Activated naive CD8-positive, alpha-beta T cell treated with anti-CD3 and anti-CD28 coated beads, Interleukin-2, amount 50 U/mL, for 24 hours (primary cell): ENCODE measurements at regions not wholly inside any gene's neighbourhood (a gene's known extent, or its start where the extent isn't known, plus 50 kb on each side); places are given as distances from the start of the nearest gene placed in this dataset.

Source experiments
- ATAC-seq: fragments of 150-1000 bp; cut with Tn5 transposase; one replicate; pipeline ENCODE4 v1.10.0; 2021
- DNase-seq: peaks from one replicate; pipeline ENCODE4 v3.0.0; 2021
- H3K27ac Mint-ChIP-seq: one replicate; pipeline ENCODE4 v1.8.0; 2021; ENCODE audit warnings: mild to moderate bottlenecking, mixed read lengths
- H3K27me3 Mint-ChIP-seq: one replicate; pipeline ENCODE4 v1.8.0; 2021; ENCODE audit warnings: mixed read lengths
- H3K36me3 Mint-ChIP-seq: one replicate; pipeline ENCODE4 v1.8.0; 2021; ENCODE audit warnings: low read depth, mixed read lengths
- H3K4me1 Mint-ChIP-seq: one replicate; pipeline ENCODE4 v1.8.0; 2021; ENCODE audit warnings: mixed read lengths
- H3K4me3 Mint-ChIP-seq: one replicate; pipeline ENCODE4 v1.8.0; 2021; ENCODE audit warnings: mild to moderate bottlenecking, moderate library complexity, mixed read lengths
- H3K9me3 Mint-ChIP-seq: one replicate; pipeline ENCODE4 v1.8.0; 2021; ENCODE audit warnings: mixed read lengths

DNA sequence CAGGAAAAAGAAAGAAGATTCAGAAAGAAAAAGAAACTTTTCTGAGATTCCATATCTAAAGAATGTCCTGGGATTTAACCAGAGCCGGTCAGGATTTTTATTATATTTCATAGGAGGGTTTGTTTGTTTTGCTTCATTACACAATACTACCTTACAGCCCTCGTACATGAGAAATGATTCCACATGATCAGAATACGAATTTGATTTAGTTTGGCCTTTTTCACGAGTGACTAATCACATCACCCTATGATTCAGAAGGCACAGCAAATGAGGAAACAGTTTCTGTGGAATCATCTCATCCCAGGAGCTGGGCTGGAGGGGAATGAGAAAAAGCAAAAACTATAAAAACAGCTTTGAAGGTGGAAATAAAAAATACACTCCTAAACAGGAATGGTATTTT, 54.7 kb upstream of the VWC2 start:
- H3K9me3 Mint-ChIP-seq = no peaks in the 10 kb centered on the region
- DNase-seq (no peak), ATAC-seq (no peak)
- H3K4me3 Mint-ChIP-seq = no peak overlapping the region
- H3K4me1 Mint-ChIP-seq = no peaks in the 10 kb centered on the region
- H3K27ac Mint-ChIP-seq = no peak overlapping the region
- H3K27me3 Mint-ChIP-seq = no peaks in the 10 kb centered on the region
- H3K36me3 Mint-ChIP-seq = no peaks in the 10 kb centered on the region

DNA sequence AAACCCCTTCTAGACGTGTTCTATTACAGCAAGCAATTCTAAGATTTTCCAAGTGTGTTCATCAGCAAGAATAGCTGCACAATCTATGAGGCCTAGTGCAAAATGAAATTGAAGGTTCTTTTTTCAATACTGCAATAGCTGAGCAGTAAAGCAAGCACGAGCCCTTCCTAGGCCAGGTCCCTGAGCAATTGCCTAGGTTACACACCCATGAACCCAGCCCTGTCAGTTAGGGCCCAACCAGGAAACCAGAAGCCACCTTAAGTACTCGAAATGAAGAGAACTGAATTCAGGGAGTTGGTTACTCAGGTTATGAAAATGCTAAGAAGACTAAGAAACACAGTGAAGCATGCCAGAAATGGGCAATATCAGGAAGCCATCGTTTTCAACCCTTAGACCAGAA, 52.0 kb upstream of the VWC2 start:
- Mint-ChIP-seq H3K27ac (no peak overlapping the region), H3K4me3 (no peak overlapping the region), H3K4me1 (no peaks in the 10 kb centered on the region), H3K9me3 (no peaks in the 10 kb centered on the region), H3K27me3 (no peaks in the 10 kb centered on the region), H3K36me3 (no peaks in the 10 kb centered on the region)
- no peak for ATAC-seq
- DNase-seq = no peak
